NCI-H2029 (cell line): ENCODE measurements at regions not wholly inside any gene's neighbourhood (a gene's known extent, or its start where the extent isn't known, plus 50 kb on each side); places are given as distances from the start of the nearest gene placed in this dataset.
"Not testable (repeated sequence)": the region's sequence is repeated elsewhere in the genome, so short reads cannot be mapped to it uniquely, and the experiment has no call there.

Experiments used
- DNase-seq: peaks from one replicate; lab custom pipeline; 2025; lab: John Stamatoyannopoulos, UW

GRCh38 chr4:101670370-101670769 is 120.2 kb upstream of the BANK1 start:
- no peak for DNase-seq

GRCh38 chr4:101669832-101670188 is 120.7 kb upstream of the BANK1 start:
- no peak for DNase-seq

- no peak for DNase-seq
These were observed 121.2 kb upstream of the BANK1 start for GRCh38 chr4:101669138-101669831.

GRCh38 chr4:101667348-101667747 is 123.2 kb upstream of the BANK1 start:
- no peak for DNase-seq

GRCh38 chr4:101660607-101661006 is 129.9 kb upstream of the BANK1 start:
- no peak for DNase-seq

- DNase-seq, result no peak
These were observed 134.7 kb upstream of the BANK1 start for GRCh38 chr4:101655857-101656256.

GRCh38 chr4:101655005-101655404 is 135.5 kb upstream of the BANK1 start:
- DNase-seq, result no peak

- no peak for DNase-seq
These were observed 138.8 kb upstream of the BANK1 start for GRCh38 chr4:101651778-101652177.

- DNase-seq, result no peak
These were observed 140.6 kb upstream of the BANK1 start for GRCh38 chr4:101649790-101650515.

- no peak for DNase-seq
These were observed 142.9 kb upstream of the BANK1 start for GRCh38 chr4:101647710-101648034.

GRCh38 chr4:101644516-101644915 is 146.0 kb upstream of the BANK1 start:
- no peak for DNase-seq

- DNase-seq, result no peak
These were observed 147.2 kb upstream of the BANK1 start for GRCh38 chr4:101643186-101643837.

- DNase-seq, result not testable (repeated sequence)
These were observed 157.8 kb upstream of the BANK1 start for GRCh38 chr4:101632766-101633165.

- DNase-seq, result no peak
These were observed 160.1 kb upstream of the BANK1 start for GRCh38 chr4:101630319-101630986.

GRCh38 chr4:101621120-101621519 is 169.4 kb upstream of the BANK1 start:
- no peak for DNase-seq

- no peak for DNase-seq
These were observed 174.9 kb upstream of the BANK1 start for GRCh38 chr4:101615652-101616051.

- not testable (repeated sequence) for DNase-seq
These were observed 183.5 kb upstream of the BANK1 start for GRCh38 chr4:101606989-101607388.

GRCh38 chr4:101604976-101605375 is 185.6 kb upstream of the BANK1 start:
- DNase-seq, result no peak

GRCh38 chr4:101600287-101600686 is 190.2 kb upstream of the BANK1 start:
- DNase-seq, result no peak

- no peak for DNase-seq
These were observed 190.9 kb upstream of the BANK1 start for GRCh38 chr4:101599620-101600019.

- DNase-seq, result no peak
These were observed 193.6 kb upstream of the BANK1 start for GRCh38 chr4:101596781-101597552.

GRCh38 chr4:101594588-101594987 is 195.9 kb upstream of the BANK1 start:
- no peak for DNase-seq
